ENCODE measurements at regions not wholly inside any gene's neighbourhood (a gene's known extent, or its start where the extent isn't known, plus 50 kb on each side); places are given as distances from the start of the nearest gene placed in this dataset.
"Not testable (repeated sequence)": the region's sequence is repeated elsewhere in the genome, so short reads cannot be mapped to it uniquely, and the experiment has no call there.

DNA sequence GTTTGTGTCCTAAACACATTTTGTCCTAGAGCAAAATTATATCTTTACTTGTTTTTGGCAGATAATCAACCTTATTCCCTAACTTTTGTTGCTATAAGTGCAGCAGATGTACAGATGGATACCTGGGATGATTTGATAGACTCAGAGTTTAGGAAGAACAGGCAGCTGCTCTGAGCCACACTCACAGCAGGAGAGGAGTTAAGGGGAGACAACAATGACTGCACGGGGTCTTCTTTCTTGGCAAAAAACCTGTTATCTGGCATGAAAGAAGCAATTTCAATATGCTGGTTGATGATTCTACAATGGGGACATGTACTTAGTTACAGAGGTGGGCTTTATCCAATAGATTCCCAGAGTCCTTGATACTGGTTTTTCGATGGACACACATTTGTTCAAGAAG lies 258.9 kb upstream of the PCDH9 start:
- no peak for DNase-seq

- DNase-seq: no peak
These were observed 251.3 kb upstream of the PCDH9 start for GRCh38 chr13:67481445-67481844.

DNA sequence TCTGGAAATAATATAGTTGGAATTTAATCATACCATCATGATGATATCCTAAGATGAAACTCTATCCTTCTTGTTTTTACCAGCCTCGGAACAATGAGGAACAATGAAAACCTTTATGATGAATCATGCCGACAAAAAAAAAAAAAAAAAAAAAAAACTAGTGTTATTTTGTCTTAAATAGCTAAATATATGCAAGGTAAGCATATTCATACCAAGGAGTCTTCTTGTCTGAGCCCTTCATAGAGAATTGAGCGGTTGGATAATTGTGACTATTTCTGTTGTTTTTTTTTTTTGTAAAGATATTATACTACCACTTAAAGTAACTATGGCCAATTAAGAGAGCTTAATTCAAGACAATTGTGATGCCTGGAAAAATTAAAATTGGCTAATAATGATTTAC lies 244.0 kb upstream of the PCDH9 start:
- no peak for DNase-seq

- no peak for DNase-seq
These were observed 239.5 kb upstream of the PCDH9 start for GRCh38 chr13:67469623-67470022.

- DNase-seq: no peak
These were observed 236.4 kb upstream of the PCDH9 start for GRCh38 chr13:67466569-67466968.

- DNase-seq: no peak
These were observed 234.0 kb upstream of the PCDH9 start for GRCh38 chr13:67464154-67464553.

- DNase-seq: no peak
These were observed 232.0 kb upstream of the PCDH9 start for GRCh38 chr13:67462098-67462497.

- not testable (repeated sequence) for DNase-seq
These were observed 222.4 kb upstream of the PCDH9 start for GRCh38 chr13:67452526-67452925.

- DNase-seq: no peak
These were observed 215.3 kb upstream of the PCDH9 start for GRCh38 chr13:67445436-67445835.

DNA sequence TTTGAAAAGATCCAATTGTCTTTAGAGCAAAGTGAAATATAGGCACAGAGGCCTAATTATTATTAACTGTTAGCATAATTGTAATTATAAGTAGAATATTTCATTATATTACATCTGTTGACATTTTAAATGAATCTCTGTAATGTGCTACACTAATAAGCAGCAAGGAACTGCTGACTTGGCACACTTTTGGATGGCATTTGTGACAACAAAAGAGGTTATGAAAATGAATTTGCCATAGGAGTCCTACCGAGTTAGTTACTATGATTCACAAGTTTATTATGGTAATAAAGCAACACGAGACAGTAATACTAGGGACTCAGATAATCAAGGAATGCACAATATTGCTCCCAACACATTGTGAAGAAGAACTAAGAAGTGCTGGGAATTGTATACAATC lies 213.8 kb upstream of the PCDH9 start:
- DNase-seq: no peak

DNA sequence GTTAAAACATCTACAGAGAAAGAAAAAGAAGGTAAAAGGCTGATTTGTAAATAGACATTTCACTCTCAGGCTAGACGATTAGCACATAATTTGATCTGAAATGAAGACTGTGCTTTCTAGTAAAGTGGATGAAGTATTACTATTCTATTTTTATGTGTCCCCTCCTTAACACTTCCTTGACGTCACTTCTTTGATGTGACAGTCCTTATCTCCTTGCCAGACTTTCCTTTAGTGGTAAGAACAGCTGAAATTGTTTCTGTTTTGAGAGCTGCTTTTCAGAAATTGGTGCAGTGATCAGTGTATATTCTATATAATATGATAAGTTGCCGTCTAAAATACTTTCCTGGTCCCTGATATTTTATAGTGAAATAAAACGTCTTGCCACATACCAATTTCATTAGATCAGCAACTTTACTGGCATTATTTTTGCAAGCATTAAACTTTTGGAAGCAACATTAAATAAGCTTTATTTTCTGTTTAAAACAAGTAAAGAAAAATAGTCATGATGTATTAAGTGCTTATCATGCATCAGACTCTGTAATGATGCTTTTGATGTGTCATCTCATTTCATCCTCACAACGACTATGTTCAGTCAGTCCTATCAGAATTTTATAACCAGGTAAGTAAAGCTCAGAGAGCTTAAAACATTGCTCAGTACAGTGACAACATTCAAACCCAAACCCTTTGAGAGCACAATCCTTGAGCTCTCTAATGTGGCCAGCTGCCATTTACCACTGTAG lies 210.3 kb upstream of the PCDH9 start:
- DNase-seq: no peak

- DNase-seq: no peak
These were observed 209.2 kb upstream of the PCDH9 start for GRCh38 chr13:67439365-67439764.

DNA sequence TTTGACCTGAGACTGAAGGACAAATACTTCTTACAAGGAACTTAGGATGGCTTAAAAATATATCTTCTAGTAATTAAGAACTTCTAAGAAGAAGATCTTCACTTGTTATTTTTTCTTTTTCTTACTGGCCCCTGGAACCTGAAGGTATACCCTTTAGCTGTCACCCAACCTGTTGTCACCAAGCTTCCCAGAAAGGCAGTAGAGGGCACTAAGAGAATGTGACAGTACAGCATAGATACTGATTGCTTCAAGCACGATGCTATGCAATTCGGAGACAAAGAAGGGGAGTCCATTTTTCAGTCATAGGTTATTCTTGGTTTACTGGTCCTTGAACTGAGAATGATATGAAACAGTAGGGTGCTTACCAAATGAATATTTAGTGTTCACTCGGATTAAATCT lies 208.3 kb upstream of the PCDH9 start:
- no peak for DNase-seq

GRCh38 chr13:67437244-67437643 lies 207.1 kb upstream of the PCDH9 start:
- DNase-seq: no peak

GRCh38 chr13:67421475-67421874 lies 191.3 kb upstream of the PCDH9 start:
- no peak for DNase-seq

- DNase-seq: no peak
These were observed 186.2 kb upstream of the PCDH9 start for GRCh38 chr13:67416047-67416925.

DNA sequence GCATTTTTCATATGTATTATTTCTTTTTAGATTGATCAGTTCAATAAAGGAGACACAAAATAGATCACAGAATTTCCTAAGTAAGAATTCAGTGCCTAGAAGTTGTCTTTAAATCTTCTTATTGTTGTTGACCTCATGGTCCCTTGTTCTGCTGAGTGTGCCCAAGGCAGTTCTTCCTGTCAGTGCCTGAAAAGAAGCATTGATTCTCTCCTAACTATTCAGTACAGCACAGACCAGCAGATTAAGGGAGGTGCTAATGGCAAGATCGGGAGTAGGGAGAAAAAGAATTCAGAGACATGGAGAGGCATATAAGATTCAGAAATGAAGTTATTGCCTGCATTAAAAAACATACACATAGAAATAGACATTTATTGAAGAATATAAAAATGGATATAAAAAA lies 180.5 kb upstream of the PCDH9 start:
- no peak for DNase-seq

DNA sequence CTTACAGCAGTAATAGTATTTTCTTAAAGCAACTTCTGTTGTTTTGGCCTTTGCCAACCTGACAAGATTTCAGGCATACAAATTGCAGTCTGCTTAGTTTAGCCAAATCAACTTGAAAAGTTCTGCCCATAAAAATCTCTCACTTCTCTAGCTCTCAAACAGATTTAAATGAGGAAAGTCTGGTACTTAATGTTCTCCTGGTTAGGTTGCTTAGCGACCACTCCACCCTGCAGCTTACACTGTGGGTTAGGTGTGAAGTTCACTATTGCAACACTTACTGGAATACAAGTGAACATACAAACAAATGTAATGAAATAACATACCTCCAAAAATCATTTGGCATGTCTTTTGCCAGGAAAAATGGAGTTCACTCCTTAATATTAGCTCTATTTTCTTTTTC lies 178.7 kb upstream of the PCDH9 start:
- DNase-seq: no peak

GRCh38 chr13:67402546-67402945 lies 172.4 kb upstream of the PCDH9 start:
- DNase-seq: no peak

DNA sequence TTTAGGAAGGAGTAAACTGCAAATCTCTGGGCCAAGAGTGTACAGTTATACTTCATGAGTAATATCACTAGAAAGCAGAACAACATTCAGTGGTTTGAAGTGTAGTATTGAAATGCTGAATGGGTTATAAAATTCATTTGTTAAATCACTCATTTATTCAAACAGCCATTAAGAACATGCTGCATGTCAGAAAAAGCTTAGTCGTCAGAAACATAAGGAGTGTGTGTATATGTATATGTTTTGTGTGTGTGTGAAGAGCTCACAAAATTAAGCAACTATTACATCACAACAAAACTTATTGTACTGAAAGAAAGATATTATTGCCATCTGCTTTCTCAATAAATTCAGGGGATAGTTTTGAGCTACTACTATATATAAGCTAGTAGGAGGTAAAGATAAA lies 165.4 kb upstream of the PCDH9 start:
- no peak for DNase-seq

- no peak for DNase-seq
These were observed 161.9 kb upstream of the PCDH9 start for GRCh38 chr13:67392014-67392413.

- no peak for DNase-seq
These were observed 160.4 kb upstream of the PCDH9 start for GRCh38 chr13:67390462-67391086.

DNA sequence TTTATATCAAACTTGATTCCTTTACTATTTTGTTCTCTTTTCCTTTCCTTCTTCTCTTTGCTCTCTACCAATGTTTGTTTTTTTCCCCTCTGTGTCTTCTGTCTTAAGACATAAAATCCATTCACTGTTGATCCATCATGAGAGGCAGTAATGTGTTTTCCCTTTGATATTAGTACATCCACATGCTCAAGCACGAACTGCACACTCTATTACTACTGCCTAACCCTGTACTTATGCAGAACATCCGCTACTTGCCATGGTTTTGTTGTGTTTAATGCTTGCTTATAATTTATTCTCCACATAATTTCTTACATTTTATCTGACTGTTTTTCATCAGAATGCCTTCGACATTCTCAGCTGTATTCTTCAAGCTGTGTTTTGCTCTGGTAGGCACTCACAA lies 159.0 kb upstream of the PCDH9 start:
- no peak for DNase-seq

Measured in SHP77 treated with DMSO at 0.1 percent for 48 hours (cell line).